ENCODE measurements at regions not wholly inside any gene's neighbourhood (a gene's known extent, or its start where the extent isn't known, plus 50 kb on each side); places are given as distances from the start of the nearest gene placed in this dataset.

DNA sequence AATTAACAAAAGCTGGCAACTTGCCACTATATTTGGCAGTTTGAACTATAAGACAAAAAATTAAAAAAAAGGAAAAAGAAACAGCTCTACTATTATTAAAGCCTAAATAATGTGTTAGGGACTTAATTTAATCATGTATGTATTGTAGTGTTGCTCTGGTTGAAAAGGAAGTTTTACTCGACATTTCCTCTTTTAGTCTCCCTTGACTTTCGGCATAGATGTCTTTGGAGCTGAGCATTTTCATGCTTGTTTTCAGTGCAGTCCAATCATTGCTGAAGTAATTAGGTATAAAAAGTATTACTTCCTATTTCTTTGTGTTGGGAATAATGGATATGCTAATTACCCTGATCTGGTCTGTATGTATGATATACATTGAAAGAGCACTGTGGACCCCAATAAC lies 216.8 kb upstream of the KLF6 start:
- ChIA-PET POLR2A (no interaction called here), CTCF (interaction anchor here (0.6 kb wide), 2 partner anchors 19 to 115 kb away, joined by 3 read pairs; no protein-coding TSS in a partner anchor)
- Histone ChIP-seq H3K9me3 (ENCODE audit: control insufficient read depth, insufficient read depth, low read depth, low read length) (no peaks in the 10 kb centered on the region), H3K27ac (ENCODE audit: extremely low read depth, low read depth, low read length) (no peak overlapping the region), H3K4me3 (ENCODE audit: low read depth, low read length) (no peak overlapping the region), H3K36me3 (ENCODE audit: control insufficient read depth in 2 of 2, insufficient read depth in 1 of 2, low read length in 2 of 2) (no peaks in the 10 kb centered on the region), H3K4me1 (ENCODE audit: control insufficient read depth, insufficient read depth, low read length) (no peaks in the 10 kb centered on the region)
- TF ChIP-seq ZFP37 (tag by site-specific recombination; IDR thresholded peaks at IDR 0.05) (no peak), ZNF335 (tag by site-specific recombination; conservative IDR thresholded peaks at IDR 0.05) (no peak), IKZF3 (tag by site-specific recombination; IDR thresholded peaks at IDR 0.05) (no peak), MYNN (tag by site-specific recombination; IDR thresholded peaks at IDR 0.05; ENCODE audit: borderline replicate concordance) (no peak), KLF10 (tag by site-specific recombination; IDR thresholded peaks at IDR 0.05) (no peak), ZIC2 (tag by site-specific recombination; IDR thresholded peaks at IDR 0.05) (no peak), ZXDB (tag by site-specific recombination; IDR thresholded peaks at IDR 0.05) (no peak), ZNF544 (tag by site-specific recombination; IDR thresholded peaks at IDR 0.05) (no peak)
- TF ChIP-seq, protein P1, sequence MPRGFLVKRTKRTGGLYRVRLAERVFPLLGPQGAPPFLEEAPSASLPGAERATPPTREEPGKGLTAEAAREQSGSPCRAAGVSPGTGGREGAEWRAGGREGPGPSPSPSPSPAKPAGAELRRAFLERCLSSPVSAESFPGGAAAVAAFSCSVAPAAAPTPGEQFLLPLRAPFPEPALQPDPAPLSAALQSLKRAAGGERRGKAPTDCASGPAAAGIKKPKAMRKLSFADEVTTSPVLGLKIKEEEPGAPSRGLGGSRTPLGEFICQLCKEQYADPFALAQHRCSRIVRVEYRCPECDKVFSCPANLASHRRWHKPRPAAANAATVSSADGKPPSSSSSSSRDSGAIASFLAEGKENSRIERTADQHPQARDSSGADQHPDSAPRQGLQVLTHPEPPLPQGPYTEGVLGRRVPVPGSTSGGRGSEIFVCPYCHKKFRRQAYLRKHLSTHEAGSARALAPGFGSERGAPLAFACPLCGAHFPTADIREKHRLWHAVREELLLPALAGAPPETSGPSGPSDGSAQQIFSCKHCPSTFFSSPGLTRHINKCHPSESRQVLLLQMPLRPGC (tag by site-specific recombination; IDR thresholded peaks at IDR 0.05) = no peak
- TF ChIP-seq, protein P2, sequence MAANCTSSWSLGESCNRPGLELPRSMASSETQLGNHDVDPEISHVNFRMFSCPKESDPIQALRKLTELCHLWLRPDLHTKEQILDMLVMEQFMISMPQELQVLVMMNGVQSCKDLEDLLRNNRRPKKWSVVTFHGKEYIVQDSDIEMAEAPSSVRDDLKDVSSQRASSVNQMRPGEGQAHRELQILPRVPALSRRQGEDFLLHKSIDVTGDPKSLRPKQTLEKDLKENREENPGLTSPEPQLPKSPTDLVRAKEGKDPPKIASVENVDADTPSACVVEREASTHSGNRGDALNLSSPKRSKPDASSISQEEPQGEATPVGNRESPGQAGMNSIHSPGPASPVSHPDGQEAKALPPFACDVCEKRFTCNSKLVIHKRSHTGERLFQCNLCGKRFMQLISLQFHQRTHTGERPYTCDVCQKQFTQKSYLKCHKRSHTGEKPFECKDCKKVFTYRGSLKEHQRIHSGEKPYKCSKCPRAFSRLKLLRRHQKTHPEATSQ (tag by site-specific recombination; IDR thresholded peaks at IDR 0.05) = no peak

DNA sequence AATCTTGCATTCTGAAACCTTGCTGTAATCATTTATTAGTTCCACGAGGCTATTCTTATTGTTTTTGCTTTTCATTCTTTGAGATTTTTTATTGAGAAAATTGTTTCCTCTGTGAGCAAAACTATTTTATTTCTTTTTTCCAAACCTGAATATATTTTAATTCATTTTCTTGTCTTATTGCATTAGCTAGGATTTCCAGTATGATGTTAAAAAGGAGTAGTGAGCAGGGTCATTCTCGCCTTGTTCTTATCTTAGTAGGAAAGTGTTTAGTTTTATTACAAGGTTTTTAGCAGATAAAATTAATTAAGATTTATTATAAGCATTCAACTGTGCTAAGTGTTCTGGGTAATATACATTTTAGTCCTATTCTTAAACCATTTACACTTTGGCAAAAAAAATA lies 214.6 kb upstream of the KLF6 start:
- POLR2A ChIA-PET = interaction anchor here (0.6 kb wide), 1 partner anchor 132 kb away, joined by 5 read pairs; no protein-coding TSS in a partner anchor

More for the DNA sequence above, 214.6 kb upstream of the KLF6 start:
- CTCF ChIA-PET = no interaction called here
- Histone ChIP-seq H3K4me1 (ENCODE audit: control insufficient read depth, insufficient read depth, low read length) (no peaks in the 10 kb centered on the region), H3K36me3 (ENCODE audit: control insufficient read depth in 2 of 2, insufficient read depth in 1 of 2, low read length in 2 of 2) (no peaks in the 10 kb centered on the region), H3K27ac (ENCODE audit: extremely low read depth, low read depth, low read length) (no peak overlapping the region), H3K9me3 (ENCODE audit: control insufficient read depth, insufficient read depth, low read depth, low read length) (no peaks in the 10 kb centered on the region), H3K4me3 (ENCODE audit: low read depth, low read length) (no peak overlapping the region)
- TF ChIP-seq SETDB1 (IDR thresholded peaks at IDR 0.05; ENCODE audit: insufficient read length, low read length) (peak; percentile 51), FEZF1 (tag by site-specific recombination; IDR thresholded peaks at IDR 0.05) (no peak), SALL2 (tag by site-specific recombination; IDR thresholded peaks at IDR 0.05; ENCODE audit: borderline replicate concordance) (no peak)
- TF ChIP-seq, protein P3, sequence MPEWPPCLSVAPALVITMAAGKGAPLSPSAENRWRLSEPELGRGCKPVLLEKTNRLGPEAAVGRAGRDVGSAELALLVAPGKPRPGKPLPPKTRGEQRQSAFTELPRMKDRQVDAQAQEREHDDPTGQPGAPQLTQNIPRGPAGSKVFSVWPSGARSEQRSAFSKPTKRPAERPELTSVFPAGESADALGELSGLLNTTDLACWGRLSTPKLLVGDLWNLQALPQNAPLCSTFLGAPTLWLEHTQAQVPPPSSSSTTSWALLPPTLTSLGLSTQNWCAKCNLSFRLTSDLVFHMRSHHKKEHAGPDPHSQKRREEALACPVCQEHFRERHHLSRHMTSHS (tag by site-specific recombination; IDR thresholded peaks at IDR 0.05) = no peak
- TF ChIP-seq, protein P4, sequence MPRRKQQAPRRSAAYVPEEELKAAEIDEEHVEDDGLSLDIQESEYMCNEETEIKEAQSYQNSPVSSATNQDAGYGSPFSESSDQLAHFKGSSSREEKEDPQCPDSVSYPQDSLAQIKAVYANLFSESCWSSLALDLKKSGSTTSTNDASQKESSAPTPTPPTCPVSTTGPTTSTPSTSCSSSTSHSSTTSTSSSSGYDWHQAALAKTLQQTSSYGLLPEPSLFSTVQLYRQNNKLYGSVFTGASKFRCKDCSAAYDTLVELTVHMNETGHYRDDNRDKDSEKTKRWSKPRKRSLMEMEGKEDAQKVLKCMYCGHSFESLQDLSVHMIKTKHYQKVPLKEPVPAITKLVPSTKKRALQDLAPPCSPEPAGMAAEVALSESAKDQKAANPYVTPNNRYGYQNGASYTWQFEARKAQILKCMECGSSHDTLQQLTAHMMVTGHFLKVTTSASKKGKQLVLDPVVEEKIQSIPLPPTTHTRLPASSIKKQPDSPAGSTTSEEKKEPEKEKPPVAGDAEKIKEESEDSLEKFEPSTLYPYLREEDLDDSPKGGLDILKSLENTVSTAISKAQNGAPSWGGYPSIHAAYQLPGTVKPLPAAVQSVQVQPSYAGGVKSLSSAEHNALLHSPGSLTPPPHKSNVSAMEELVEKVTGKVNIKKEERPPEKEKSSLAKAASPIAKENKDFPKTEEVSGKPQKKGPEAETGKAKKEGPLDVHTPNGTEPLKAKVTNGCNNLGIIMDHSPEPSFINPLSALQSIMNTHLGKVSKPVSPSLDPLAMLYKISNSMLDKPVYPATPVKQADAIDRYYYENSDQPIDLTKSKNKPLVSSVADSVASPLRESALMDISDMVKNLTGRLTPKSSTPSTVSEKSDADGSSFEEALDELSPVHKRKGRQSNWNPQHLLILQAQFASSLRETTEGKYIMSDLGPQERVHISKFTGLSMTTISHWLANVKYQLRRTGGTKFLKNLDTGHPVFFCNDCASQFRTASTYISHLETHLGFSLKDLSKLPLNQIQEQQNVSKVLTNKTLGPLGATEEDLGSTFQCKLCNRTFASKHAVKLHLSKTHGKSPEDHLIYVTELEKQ (tag by site-specific recombination; IDR thresholded peaks at IDR 0.05; ENCODE audit: borderline replicate concordance) = no peak
